NB4 (cell line): ENCODE measurements at regions not wholly inside any gene's neighbourhood (a gene's known extent, or its start where the extent isn't known, plus 50 kb on each side); places are given as distances from the start of the nearest gene placed in this dataset.

ENCODE experiments used
- MYC ChIP-seq: IDR thresholded peaks from 2 replicates; pipeline ENCODE4 v1.6.1; 2011; ENCODE audit warnings: low read depth, low read length
- POLR2A ChIP-seq: IDR thresholded peaks from 2 replicates; pipeline ENCODE4 v1.6.1; 2011; ENCODE audit warnings: mild to moderate bottlenecking; ENCODE audit not compliant: insufficient read length; ENCODE audit errors: extremely low read depth
- TF ChIP-seq, protein P1 (sequence below): IDR thresholded peaks from one replicate; pipeline ENCODE4 v1.5.1; 2012; ENCODE audit warnings: low read depth, low read length

DNA sequence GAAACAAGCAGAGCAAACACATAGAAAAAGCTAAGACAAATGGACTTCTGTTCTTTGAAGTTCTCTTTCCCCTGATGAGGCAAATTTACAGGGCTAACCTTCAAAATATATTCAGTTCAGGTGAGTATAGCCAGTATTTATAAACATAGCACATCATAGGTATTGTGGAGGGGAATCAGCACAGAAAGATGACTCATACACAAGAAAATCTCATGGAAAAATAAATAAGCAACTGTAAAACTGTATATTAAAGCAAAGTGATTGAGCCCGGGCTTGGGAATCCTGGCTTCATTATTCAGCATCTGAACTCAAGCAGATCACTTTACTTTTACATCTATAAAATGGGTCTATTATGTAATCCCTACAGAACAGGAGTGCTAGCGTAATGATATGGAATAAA is 173.5 kb upstream of the PAPPA start:
- TF ChIP-seq, protein P1, sequence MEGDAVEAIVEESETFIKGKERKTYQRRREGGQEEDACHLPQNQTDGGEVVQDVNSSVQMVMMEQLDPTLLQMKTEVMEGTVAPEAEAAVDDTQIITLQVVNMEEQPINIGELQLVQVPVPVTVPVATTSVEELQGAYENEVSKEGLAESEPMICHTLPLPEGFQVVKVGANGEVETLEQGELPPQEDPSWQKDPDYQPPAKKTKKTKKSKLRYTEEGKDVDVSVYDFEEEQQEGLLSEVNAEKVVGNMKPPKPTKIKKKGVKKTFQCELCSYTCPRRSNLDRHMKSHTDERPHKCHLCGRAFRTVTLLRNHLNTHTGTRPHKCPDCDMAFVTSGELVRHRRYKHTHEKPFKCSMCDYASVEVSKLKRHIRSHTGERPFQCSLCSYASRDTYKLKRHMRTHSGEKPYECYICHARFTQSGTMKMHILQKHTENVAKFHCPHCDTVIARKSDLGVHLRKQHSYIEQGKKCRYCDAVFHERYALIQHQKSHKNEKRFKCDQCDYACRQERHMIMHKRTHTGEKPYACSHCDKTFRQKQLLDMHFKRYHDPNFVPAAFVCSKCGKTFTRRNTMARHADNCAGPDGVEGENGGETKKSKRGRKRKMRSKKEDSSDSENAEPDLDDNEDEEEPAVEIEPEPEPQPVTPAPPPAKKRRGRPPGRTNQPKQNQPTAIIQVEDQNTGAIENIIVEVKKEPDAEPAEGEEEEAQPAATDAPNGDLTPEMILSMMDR: no peak
- TF ChIP-seq POLR2A (no peak), MYC (no peak)
